Upper lobe of left lung (tissue), 6 donors: ENCODE measurements at regions not wholly inside any gene's neighbourhood (a gene's known extent, or its start where the extent isn't known, plus 50 kb on each side); places are given as distances from the start of the nearest gene placed in this dataset.

ENCODE experiments used
- ATAC-seq, 2 donors: fragments of 200-7000 bp; cut with Tn5 transposase; one replicate each; pipeline ENCODE4 v1.9.1; 2022; ENCODE audit warnings: mild to moderate bottlenecking in 2 of 2, moderate library complexity in 2 of 2; ENCODE audit not compliant: low FRiP score in 2 of 2
- DNase-seq, 2 donors: peaks; one replicate each; pipeline ENCODE4 v3.0.0-alpha.2; 2019 to 2020
- H3K27ac ChIP-seq, 4 donors: fragments of 200-600 bp; sonication (generic); one replicate each; pipeline ENCODE4 v1.5.1; 2016 to 2019
- H3K27me3 ChIP-seq, 4 donors: fragments of 200-600 bp; sonication (generic); one replicate each; pipeline ENCODE4 v1.5.1; 2017 to 2019
- H3K36me3 ChIP-seq, 4 donors: fragments of 200-600 bp; sonication (generic); one replicate each; pipeline ENCODE4 v1.5.1; 2016 to 2019
- H3K4me1 ChIP-seq, 4 donors: fragments of 200-600 bp; sonication (generic); one replicate each; pipeline ENCODE4 v1.5.1; 2018 to 2019
- H3K4me3 ChIP-seq, 4 donors: fragments of 200-600 bp; sonication (generic); one replicate each; pipeline ENCODE4 v1.5.1; 2017 to 2019; ENCODE audit warnings: mild to moderate bottlenecking in 2 of 4, moderate library complexity in 1 of 4
- H3K9me3 ChIP-seq, 4 donors: fragments of 200-600 bp; sonication (generic); one replicate each; pipeline ENCODE4 v1.5.1; 2018 to 2019
- EP300 ChIP-seq, 4 donors: sonication (generic); formaldehyde crosslinking; IDR thresholded peaks; one replicate each; pipeline ENCODE4 v1.5.1; 2017; ENCODE audit warnings: antibody characterized with exemption in 4 of 4, control low read depth in 2 of 4
- POLR2A ChIP-seq, 4 donors: fragments of 450-650 bp; IDR thresholded peaks; one replicate each; pipeline ENCODE4 v1.5.1; 2016 to 2017; ENCODE audit warnings: antibody characterized with exemption in 4 of 4, mild to moderate bottlenecking in 2 of 4
- POLR2AphosphoS5 ChIP-seq, 2 donors: sonication (generic); formaldehyde crosslinking; IDR thresholded peaks; one replicate each; pipeline ENCODE4 v1.5.1; 2017; ENCODE audit warnings: antibody characterized with exemption in 2 of 2
- WGBS, 2 donors: methylation state at CpG; one replicate each; pipeline ENCODE4 v1.1.5; 2017 to 2018; 5-methylcytosine and 5-hydroxymethylcytosine counted together
- TF ChIP-seq, protein P1 (sequence below), 6 experiments: fragments of 450-650 bp in 4 of 6; fragments of 200-600 bp in 2 of 6; sonication (generic) in 2 of 6; IDR thresholded peaks; one replicate each; pipeline ENCODE4 v1.5.1; 2016 to 2019; ENCODE audit warnings: antibody characterized with exemption in 6 of 6
- donor health status: DM: no; HTN: no; CAD: no; lungs with moderate emphysema.
- donor health status: DM: no; HTN: yes; CAD: no; lungs with severe emphysema.

- DNase-seq = no peak
- Histone ChIP-seq H3K4me1 (no peaks in the 10 kb centered on the region), H3K27ac (no peak overlapping the region), H3K36me3 (no peaks in the 10 kb centered on the region), H3K9me3 (no peaks in the 10 kb centered on the region), H3K27me3 (no peaks in the 10 kb centered on the region), H3K4me3 (no peak overlapping the region)
- ATAC-seq = no peak
- TF ChIP-seq POLR2AphosphoS5 (IDR thresholded peaks at IDR 0.05) (no peak), POLR2A (IDR thresholded peaks at IDR 0.05) (no peak), EP300 (IDR thresholded peaks at IDR 0.05) (no peak)
- TF ChIP-seq, protein P1, sequence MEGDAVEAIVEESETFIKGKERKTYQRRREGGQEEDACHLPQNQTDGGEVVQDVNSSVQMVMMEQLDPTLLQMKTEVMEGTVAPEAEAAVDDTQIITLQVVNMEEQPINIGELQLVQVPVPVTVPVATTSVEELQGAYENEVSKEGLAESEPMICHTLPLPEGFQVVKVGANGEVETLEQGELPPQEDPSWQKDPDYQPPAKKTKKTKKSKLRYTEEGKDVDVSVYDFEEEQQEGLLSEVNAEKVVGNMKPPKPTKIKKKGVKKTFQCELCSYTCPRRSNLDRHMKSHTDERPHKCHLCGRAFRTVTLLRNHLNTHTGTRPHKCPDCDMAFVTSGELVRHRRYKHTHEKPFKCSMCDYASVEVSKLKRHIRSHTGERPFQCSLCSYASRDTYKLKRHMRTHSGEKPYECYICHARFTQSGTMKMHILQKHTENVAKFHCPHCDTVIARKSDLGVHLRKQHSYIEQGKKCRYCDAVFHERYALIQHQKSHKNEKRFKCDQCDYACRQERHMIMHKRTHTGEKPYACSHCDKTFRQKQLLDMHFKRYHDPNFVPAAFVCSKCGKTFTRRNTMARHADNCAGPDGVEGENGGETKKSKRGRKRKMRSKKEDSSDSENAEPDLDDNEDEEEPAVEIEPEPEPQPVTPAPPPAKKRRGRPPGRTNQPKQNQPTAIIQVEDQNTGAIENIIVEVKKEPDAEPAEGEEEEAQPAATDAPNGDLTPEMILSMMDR (IDR thresholded peaks at IDR 0.05) = no peak
- 81 to 97% methylated on average over 4 of the region's 4 CpGs for WGBS, 2 donors
These were observed 169.3 kb upstream of the NPSR1 start for GRCh38 chr7:34488766-34489165.

DNA sequence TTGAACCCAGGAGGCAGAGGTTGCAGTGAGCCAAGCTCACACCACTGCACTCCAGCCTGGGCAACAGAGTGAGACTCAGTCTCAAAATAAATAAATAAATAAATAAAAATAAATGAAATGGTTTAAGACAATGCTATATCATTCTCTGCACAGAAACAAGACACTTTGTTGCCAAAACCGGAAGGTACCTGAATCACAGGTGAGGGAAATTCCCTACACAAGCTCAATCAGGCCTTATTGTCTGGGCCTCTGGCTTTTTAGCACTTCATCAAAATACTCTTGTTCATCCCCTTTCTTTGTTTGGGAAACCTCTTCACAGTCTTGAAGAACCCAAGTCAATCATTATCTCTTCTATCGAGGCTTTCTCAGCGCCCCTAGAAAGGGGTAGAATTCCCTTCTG lies 166.1 kb upstream of the NPSR1 start:
- WGBS, 2 donors = 86 to 90% methylated on average over 3 of the region's 3 CpGs
- H3K27ac ChIP-seq = no peak overlapping the region
- no peaks in the 10 kb centered on the region for H3K27me3 ChIP-seq
- DNase-seq (no peak), ATAC-seq (no peak)
- H3K4me1 ChIP-seq = no peaks in the 10 kb centered on the region
- no peak overlapping the region for H3K4me3 ChIP-seq
- TF ChIP-seq POLR2A (IDR thresholded peaks at IDR 0.05) (no peak), POLR2AphosphoS5 (IDR thresholded peaks at IDR 0.05) (no peak)
- TF ChIP-seq, protein P1 (IDR thresholded peaks at IDR 0.05) = no peak
- H3K36me3 ChIP-seq = no peaks in the 10 kb centered on the region
- no peaks in the 10 kb centered on the region for H3K9me3 ChIP-seq

DNA sequence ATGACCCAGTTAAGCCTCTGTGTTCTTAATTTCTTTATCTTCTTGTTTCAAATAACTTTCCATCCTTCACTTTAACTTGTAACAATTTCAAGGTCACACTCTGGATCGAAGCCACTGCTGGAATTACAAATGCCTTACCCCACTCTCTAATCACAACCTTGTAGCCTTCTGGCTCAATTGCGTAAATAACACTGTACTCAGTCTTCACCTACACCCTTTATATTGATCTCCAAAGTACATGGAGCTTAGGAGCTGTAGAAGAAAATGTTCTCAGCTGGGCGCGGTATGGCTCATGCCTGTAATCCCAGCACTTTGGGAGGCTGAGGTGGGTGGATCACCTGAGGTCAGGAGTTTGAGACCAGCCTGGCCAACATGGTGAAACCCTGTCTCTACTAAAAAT lies 164.3 kb upstream of the NPSR1 start:
- ATAC-seq (no peak), DNase-seq (no peak)
- H3K9me3 ChIP-seq = no peaks in the 10 kb centered on the region
- TF ChIP-seq, protein P1 (IDR thresholded peaks at IDR 0.05) = no peak
- TF ChIP-seq POLR2A (IDR thresholded peaks at IDR 0.05) (no peak), POLR2AphosphoS5 (IDR thresholded peaks at IDR 0.05) (no peak), EP300 (IDR thresholded peaks at IDR 0.05) (no peak)
- no peaks in the 10 kb centered on the region for H3K36me3 ChIP-seq
- H3K27ac ChIP-seq = no peak overlapping the region
- H3K4me1 ChIP-seq = no peaks in the 10 kb centered on the region
- WGBS, 2 donors = 92 to 93% methylated on average over 4 of the region's 4 CpGs
- no peak overlapping the region for H3K4me3 ChIP-seq
- H3K27me3 ChIP-seq = no peaks in the 10 kb centered on the region

GRCh38 chr7:34497153-34497777 lies 160.8 kb upstream of the NPSR1 start:
- DNase-seq (no peak), ATAC-seq (no peak)
- WGBS, 2 donors = 71 to 72% methylated on average over 4 of the region's 4 CpGs
- Histone ChIP-seq H3K9me3 (no peaks in the 10 kb centered on the region), H3K27ac (no peak overlapping the region), H3K36me3 (no peaks in the 10 kb centered on the region), H3K4me3 (no peak overlapping the region), H3K4me1 (no peaks in the 10 kb centered on the region), H3K27me3 (no peaks in the 10 kb centered on the region)
- TF ChIP-seq POLR2AphosphoS5 (IDR thresholded peaks at IDR 0.05) = no peak
- TF ChIP-seq, protein P1 (IDR thresholded peaks at IDR 0.05) = no peak
- TF ChIP-seq POLR2A (IDR thresholded peaks at IDR 0.05) = no peak
- TF ChIP-seq EP300 (IDR thresholded peaks at IDR 0.05) = no peak

GRCh38 chr7:34501156-34501555 lies 156.9 kb upstream of the NPSR1 start:
- DNase-seq = no peak
- ATAC-seq = no peak
- Histone ChIP-seq H3K27ac (no peak overlapping the region), H3K27me3 (no peaks in the 10 kb centered on the region), H3K9me3 (no peaks in the 10 kb centered on the region), H3K4me1 (no peaks in the 10 kb centered on the region), H3K4me3 (no peak overlapping the region), H3K36me3 (no peaks in the 10 kb centered on the region)
- TF ChIP-seq, protein P1 (IDR thresholded peaks at IDR 0.05) = no peak
- TF ChIP-seq POLR2AphosphoS5 (IDR thresholded peaks at IDR 0.05) (no peak), EP300 (IDR thresholded peaks at IDR 0.05) (no peak), POLR2A (IDR thresholded peaks at IDR 0.05) (no peak)
- 51 to 64% methylated on average over 1 of the region's 1 CpG for WGBS, 2 donors
